ENCODE measurements at regions not wholly inside any gene's neighbourhood (a gene's known extent, or its start where the extent isn't known, plus 50 kb on each side); places are given as distances from the start of the nearest gene placed in this dataset.

DNA sequence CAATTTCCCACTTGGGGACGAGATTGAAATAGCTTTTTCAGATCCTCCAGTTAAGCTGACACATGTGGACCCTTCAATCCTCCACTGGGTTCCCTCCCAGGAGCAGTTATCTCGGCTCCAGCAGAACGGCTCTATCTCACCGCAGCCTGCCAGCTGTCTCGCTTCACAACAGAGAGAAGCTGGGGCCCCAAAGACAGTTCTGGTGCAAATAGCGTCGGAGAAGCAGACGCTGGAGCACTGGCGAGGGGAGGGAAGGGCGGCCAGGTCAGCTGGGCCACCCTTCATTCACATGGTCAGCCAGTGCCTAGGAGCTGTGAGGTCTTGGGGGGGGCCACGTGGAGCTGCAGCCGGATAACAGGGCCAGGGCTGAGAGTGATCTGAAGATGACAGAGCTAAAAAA lies 141.3 kb upstream of the SDK2 start:
- ATAC-seq (no peak), DNase-seq (no peak)

DNA sequence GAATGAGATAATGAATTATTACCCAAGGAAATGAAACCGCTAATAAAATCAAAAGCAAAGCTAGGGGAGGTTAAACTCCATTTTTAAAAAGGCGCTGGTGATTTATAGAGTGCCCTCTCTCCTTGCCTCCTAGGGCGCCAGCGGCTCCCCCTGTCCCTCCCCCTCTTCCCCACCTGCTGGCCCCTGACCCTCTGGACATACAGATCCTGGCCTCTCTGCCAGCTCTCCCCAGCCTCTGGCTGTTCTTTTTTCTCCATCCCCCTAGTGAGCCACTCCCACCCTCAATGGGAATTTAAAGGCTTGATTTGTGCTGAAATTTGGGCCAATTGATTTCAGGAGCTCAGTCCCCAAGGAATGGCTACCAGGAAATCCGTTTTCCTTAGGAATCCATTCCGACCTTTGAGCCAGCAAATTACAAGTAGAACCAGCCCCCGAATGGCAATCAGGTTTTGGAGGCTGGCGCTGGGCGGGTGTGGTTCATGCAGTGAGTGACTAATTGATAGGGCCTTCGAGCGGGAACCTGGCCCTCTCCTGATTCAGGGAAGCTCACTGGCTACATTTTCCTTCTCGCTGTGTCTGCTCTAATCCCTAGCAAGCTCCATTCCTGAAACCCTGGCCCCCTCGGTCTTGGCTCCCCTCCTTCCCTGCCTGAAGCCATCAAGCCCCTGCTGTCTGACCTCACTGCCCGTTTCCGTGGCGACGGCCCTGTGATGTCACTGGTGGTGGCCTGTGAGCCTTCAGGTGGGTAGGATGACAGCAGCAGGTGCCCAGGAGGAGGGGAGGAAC lies 141.9 kb upstream of the SDK2 start:
- DNase-seq (no peak), ATAC-seq (no peak)

DNA sequence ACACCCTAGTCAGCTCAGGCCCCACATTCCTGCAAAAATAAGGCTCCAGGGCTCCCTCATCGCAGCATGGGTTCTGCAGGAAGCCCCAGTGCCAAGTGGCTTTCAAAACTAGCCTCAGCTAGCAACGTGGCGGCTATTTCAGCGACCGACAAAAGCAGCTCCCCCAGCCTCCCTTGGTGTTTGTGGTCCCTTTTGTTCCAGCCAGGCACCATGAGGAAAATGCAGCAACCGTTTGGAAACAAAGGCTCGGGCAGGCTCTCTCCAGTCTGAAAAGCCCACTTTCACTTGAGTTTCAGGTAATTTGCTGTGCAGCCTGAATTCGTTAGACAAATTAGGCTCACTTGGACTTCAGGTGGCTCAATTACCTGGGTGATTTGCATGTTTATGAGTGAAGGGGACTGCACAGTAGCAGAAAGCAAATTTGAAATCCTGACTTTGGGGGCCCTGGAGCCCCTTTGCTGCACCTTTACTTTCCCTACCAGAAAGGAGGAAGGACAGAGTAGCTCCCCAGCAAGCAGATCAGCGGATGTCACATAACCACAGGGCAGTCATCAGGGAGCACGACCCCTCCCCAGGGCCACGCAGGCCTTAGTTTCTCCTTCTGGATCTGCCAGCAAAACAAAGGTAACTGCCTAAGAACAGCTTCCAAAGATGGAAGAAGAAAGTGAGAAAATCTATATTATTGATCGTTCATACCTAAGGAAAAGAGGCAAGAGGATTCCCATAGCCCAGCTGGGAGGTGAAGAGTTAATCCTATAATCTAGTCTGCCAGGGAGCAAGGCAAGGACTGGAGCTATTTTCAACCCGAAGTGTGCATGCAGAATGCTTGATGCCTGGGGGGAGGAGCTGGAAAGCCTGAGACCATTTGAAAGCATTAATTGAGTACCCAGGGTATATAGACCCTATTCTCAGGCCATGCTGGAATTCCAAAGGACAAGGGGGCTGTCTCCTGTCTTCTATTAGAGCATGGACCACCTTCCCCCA lies 143.1 kb upstream of the SDK2 start:
- DNase-seq (no peak), ATAC-seq (no peak)

DNA sequence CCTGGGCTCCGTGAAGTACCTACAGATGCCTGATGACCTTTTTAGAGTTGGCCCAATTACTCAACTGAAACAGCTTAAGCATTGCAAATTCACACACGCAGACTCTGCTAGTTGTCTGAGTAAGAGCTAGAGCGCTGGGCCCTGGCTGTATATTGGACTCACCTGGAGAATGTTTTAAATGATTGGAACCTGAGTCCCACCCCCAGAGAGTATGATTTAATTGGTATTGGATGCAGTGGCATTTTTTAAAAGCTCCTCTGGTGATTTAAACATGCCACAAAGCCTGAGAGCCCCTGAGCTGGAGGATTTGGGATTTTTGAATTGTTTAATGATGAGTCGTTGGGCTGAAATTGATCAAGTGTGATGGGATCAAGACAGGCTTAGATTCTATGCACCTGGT lies 143.9 kb upstream of the SDK2 start:
- ATAC-seq: no peak

DNA sequence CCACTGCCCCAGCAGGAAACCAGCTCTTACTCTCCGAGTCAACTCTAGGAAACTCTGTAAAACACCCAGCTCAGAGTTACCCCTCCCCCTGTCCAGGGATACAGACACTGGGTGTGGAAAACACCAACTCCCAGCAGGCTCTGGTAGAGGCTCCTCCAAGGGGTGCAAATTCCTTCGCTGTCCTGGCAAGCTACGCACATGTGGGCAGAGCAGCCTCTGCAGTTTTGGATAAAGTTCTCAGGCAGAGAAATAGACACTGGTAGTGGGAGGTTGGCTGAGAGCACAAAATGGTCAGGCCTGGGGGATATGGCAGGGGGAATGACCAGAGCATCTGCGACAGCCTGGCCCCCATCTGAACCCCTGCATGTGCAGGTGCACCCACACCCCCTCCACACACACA lies 146.9 kb upstream of the SDK2 start:
- ATAC-seq: no peak

More for the DNA sequence above, 143.9 kb upstream of the SDK2 start:
- DNase-seq: no peak

DNA sequence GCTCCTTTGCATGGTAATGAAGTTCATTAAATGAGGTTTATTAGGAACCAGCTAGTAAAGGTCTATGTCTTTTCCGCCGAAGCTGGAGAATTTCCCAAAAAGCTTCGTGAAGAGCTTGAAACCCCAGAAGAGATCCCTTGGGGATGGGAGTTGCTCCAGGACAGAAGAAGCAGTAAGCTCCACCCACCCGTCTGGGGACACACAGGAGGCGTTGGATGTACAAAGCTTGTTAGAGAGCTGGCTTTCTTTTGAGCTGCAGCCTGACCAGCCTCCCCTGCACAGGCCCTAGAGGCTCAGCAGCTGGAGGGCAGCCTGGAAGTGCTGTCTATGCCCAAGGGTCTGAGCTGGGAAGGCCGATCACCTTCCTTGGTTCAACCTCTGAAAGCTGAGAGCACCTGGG lies 147.4 kb upstream of the SDK2 start:
- DNase-seq (no peak), ATAC-seq (no peak)

More for the DNA sequence above, 146.9 kb upstream of the SDK2 start:
- DNase-seq: no peak

DNA sequence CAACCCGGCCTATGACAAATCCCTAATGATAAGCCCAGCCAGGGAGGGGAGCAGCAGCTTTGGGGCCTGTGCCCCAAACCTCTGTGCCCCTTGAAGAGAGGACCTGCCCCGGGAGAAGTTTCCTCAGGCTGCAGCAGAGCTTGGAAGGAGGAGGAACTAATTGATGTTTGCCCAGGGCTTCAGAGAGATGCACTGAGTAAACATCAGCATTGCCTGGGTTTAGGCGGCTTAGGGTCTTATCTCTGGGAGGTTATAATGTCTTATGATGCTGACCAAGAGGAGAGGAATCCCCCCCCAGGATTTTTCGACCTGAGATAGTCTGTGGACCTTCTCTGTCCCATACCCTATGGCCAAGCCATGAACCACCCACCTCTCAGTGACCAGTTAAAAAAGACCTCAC lies 148.7 kb upstream of the SDK2 start:
- ATAC-seq: no peak
- DNase-seq: no peak

DNA sequence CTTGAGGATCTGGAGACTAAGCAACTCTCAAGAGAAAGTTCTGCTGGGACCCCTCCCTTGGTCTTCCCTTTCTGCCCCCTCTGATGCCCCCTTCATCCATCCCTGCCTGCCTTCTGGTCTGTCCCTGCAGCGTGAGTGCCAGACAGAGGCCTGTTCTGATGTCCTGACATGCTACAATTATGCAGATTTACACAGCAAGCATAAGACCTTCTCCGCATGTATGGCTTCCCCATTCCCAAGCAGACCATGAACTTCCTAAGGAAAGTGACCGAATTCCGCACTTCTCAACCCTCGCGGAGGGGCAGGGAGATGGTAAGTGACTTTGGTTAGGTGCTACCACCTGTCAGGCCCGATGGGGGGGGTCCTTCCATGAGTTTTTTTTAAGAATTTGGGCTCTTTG lies 150.1 kb upstream of the SDK2 start:
- DNase-seq (no peak), ATAC-seq (no peak)

DNA sequence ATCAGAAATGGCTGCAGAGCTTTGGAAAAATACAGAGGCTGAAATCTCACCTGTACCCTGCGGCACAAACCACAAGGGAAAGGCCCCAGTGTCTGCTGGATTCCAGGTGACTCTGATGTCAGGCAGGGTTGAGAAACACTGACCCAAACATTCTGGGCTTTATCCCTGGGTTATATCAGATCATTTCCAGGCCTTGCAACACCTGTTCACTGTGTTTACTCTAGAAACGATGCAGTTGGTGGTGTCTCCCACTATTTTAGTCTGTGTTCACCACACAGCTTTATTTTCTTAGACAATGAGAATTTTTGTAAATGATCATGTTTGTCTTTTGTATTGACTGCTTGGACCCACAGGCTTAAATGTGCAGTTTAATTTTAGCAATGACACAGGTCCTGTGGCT lies 151.5 kb upstream of the SDK2 start:
- DNase-seq (no peak), ATAC-seq (no peak)

DNA sequence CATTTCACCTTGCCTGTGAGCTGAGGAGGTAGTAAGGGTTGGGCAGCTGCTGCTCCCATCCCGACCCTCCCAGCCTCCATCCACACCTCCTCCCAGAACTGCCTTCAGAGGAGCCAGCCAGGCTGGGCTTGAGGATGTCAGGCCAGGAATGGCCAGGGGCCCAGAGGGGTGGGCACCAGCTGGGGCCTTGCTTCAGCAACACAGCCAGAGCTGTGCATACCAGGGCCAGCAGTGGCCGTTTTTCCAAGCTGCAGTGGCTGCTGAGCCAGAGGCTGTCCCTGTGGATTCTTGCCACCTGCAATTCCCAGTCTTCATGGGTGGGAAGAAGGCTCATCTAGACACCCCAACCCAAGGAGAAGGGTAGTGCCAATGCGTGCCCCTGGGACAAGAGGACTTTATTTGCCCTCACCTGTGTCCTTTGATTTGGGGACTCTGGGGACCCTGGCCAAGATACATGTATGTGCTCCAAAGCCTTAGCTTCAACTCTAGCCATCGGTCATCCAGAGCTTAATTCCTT lies 153.4 kb upstream of the SDK2 start:
- ATAC-seq (no peak), DNase-seq (no peak)

DNA sequence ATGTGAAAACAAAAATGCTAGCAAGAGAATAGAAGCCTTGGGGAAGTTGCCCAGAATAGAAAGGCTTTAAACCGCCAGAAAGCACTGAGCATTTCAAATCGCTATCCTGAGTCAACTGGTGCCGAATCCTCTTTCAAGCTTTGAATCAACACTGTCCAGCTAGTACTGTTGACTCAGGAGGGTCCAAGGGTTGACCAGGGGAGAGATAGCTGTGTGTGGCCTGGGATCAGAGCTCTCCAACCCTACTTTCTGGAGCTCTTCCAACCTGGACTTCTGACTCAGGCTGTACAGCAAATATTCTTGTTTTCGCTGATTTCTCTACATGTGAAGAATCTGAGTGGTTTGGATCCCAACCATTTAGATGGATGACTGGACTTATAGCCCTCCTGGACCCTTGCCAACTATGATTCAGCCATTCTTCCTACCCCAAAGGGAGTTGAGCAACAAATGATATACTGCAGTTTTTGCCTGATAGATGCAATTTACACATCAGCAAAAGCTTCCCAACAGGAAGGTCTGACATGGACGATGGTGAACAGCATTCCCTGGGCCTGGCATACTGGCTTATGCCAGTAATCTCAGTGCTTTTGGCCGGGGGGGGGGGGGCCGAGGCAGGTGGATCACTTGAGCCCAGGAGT lies 154.0 kb upstream of the SDK2 start:
- no peak for DNase-seq
- no peak for ATAC-seq

DNA sequence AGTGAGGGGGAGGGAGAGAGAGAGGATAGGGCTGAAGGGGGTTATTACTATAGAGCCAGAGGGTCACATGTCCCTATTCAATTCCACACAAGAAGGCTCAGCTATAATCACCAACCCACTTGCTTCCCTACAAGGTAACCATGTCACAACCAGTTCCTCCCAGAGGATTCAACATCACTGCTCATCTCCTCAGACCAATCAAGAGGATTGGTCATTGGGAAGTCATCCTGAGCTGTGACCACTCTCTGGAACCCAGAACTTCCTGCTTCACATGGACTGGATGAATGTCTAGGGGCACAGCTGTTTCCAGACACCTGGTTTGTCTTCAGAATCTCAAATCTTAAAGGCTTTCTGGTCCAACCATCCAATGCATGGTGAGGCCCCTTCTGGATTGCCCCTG lies 154.9 kb upstream of the SDK2 start:
- DNase-seq: no peak
- no peak for ATAC-seq

DNA sequence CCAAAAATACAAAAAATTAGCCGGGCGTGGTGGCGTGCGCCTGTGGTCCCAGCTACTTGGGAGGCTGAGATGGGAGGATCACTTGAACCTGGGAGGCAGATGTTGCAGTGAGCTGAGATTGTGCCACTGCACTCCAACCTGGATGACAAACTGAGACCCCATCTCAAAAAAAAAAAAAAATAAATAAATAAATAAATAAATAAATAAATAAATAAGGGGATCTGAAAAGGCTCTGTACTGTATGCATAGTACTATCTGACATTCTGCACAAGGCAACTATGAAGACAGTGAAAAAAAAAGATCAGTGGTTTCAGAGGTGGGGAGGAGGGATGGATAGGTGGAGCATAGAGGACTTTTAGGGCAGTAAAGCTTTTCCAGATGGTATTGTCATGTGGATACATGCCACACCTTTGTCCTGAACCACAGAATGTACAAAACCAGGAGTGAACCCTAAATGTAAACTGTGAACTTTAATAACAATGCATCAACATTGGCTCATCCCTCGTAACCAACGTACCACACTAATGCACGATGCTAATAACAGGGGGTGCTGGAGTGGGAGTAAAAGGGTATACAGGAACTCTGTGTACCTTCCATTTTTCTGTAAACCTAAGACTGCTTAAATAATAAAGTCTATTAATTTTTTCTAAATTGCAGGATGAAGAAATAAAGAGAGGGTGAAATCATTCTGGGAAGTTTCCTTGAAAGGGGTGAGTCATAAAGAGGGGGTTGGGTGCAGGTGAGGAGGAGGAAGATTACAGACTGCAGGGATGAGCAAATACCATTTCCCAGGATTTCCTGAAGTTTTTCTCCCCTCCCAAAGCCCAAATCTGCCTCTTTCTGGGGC lies 155.8 kb upstream of the SDK2 start:
- DNase-seq (no peak), ATAC-seq (no peak)

DNA sequence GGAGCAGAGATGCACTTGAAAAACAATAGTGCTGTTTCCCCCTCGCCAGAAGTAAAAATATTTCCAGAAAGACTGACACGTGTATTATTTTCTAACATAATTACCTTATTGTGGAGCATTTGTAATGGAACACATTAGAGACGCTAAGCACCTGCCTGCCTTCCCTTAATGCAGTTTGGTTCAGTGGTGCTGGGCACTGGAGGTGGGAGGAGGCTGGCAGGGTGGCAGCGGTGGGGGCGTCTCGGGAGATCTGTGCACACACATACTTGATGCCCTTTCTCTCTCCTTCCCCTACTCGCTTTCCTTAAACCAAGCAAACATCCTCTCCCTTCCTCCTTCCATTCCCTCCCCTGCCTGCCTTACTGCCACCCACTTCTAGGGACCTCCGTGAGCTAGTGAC lies 156.6 kb upstream of the SDK2 start:
- DNase-seq: no peak
- no peak for ATAC-seq

DNA sequence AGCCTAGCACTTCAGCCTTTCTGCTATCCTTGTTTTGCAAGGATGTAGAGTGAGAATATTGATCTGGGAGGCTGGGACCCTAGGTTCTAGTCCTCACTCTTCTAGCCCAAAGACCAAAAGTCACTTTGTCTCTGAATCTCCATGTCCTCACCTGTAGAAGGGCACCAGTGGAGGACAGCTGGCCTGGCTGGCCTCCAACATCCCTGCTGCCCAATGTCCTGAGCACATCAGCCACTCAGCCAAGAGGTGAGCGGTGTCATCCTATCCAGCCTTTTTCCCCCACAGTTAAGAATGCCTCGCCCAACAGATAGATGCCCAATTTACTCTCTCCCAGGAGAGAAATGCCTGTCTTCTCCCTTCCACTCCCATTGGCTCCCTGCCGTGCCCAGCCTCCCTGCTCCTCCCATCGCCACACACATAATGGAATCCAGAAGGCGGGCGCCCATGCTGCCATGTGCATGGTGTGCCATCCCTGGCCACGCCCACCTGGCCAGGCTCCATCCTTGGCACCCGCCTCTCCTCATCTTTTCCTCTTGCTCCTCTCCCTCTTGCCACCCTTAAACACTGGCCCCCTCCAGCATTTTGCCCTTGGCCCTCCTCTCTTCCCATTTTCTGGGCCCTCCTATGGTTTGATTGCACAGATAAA lies 157.3 kb upstream of the SDK2 start:
- ATAC-seq: no peak
- no peak for DNase-seq

DNA sequence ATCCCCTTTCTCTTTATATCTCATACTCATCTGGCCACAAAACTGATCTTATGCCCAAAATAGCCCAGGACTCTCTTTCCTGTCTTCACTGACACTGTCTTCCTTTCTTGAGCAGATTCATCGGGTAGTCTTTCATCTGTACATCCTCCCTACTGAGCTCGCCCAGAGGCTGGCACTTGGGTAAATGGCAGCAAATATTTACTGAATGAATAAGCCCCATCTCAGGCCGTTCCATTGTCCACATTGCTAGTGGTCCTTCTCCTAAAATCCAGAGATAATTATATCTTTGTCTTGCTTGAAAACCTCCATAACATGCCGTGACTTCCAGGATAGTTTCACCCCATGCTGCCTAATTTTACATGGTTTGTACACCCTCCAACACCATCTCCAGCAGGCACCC lies 158.1 kb upstream of the SDK2 start:
- DNase-seq (no peak), ATAC-seq (no peak)

DNA sequence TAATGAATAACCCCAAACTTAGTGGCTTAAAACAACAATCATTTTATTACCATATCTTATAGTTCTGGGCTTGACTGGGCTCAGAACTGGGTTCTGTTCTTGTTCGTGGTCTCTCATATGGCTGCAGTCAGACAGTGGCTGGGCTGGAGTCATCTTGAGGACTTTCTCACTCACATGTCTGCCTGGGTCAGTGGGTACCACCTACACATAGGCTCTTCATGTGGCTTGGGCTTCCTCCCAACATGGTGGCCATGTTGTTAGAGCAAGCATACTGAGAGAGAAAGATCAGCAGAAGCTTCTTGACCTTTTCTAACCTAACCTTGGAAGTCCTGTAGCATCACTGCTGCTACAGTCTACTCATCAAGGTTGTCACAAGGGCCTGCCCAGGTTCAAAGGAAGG lies 158.6 kb upstream of the SDK2 start:
- no peak for ATAC-seq
- DNase-seq: no peak

DNA sequence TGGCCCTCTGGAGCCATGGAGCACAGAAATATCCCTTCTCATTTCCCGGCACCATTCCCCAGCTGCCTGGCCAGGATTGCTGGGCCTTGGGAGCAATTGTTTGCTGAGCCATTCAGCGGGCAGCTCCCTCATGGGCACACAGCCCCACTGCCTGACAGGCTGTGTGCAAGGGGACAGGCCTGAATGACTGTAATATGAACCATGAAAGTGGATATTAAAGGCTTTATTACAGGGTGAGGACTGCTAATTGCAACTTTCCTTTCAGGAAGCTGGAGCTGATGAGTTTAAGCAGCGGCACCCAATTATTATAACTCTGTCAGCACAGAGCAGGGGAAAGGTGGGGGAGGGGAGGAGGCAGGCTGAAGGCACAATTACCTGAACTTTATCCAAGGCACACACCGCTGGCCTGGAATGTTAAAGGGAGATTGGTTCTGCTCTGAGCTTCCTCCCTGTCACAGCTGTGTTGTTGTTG lies 159.8 kb upstream of the SDK2 start:
- no peak for ATAC-seq

DNA sequence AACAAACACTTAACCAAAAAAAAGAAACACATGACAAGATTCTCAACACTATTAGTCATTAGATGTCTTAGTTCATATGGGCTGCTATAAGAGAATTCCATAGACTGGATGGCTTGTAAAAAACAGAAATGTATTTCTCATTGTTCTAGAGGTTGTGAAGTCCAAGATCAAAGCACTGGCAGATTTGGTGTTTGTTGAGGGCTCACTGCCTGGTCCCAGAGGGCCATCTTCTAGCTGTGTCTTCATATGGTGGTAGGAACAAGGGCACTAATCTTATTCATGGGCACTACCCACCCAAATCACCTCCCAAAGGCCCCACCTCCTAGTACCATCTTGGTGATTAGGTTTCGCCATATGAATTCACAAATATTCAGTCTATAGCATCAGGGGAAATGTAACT lies 162.5 kb upstream of the SDK2 start:
- ATAC-seq (no peak), DNase-seq (no peak)

More for the DNA sequence above, 159.8 kb upstream of the SDK2 start:
- DNase-seq: no peak

DNA sequence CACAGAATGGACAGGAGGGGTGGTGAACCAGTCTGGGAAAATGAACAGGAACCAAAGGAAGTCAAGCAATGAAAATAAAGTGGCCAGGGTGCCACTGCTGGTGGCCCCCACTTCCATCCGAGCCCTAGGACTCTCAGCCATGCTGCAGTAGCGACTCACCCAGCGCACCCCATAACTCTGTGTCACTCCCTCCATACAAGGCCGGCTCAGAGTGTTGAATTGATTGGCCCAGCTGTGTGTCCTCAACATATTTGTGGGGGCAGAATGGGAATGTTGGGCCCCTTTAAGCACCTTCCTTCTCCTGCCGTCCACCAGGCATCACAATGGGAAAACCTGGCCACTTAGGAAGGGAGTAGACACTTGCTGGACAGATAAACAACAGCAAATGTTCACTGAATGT lies 169.0 kb upstream of the SDK2 start:
- DNase-seq (no peak), ATAC-seq (no peak)

DNA sequence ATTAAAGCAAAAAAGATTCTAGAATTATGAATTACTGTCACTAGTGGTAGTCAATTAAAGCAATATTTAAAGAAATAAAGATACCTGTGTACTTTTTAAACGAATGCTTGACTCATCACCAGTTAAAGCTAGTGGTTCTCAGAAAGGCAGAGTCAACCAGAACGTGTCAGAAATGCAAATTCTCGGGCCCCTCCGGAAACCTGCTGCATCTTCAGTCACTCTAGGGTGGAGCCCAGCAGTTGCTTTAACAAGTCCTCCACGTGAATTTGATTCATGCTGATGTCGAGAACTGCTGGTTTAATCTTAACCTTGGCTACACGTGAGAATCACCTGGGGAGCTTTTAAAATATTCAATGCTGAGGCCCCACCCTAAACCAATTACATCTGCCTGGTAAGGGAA lies 169.8 kb upstream of the SDK2 start:
- ATAC-seq (no peak), DNase-seq (no peak)

Measured in stimulated activated naive CD8-positive, alpha-beta T cell treated with anti-CD3 and anti-CD28 coated beads, Interleukin-15, Interleukin-2, amounts not matched to agents 100 U/mL and 50 U/mL, for 24 hours (primary cell).